GM23338 (cell line): ENCODE measurements at regions not wholly inside any gene's neighbourhood (a gene's known extent, or its start where the extent isn't known, plus 50 kb on each side); places are given as distances from the start of the nearest gene placed in this dataset.

Source experiments
- CREB1 ChIP-seq: fragments of 250-450 bp; sonication (Bioruptor Pico); IDR thresholded peaks from 2 replicates; pipeline ENCODE4 v1.5.0; 2020; ENCODE audit warnings: low read depth, mild to moderate bottlenecking, moderate library complexity
- CTCF ChIP-seq, 2 experiments: fragments of 200-600 bp in 1 of 2; sonication (generic) in 1 of 2; conservative IDR thresholded peaks; 2 replicates each; pipeline versions ENCODE4 v1.5.1 to v1.6.1; 2016 to 2017; ENCODE audit warnings: antibody characterized with exemption in 2 of 2, low read depth in 2 of 2, mild to moderate bottlenecking in 2 of 2, moderate library complexity in 1 of 2
- EZH2 ChIP-seq: fragments of 200-600 bp; sonication (generic); IDR thresholded peaks from one replicate; pipeline ENCODE4 v1.8.0; 2017; ENCODE audit warnings: antibody characterized with exemption, mild to moderate bottlenecking, low read depth; ENCODE audit not compliant: unreplicated experiment
- EZH2phosphoT487 ChIP-seq: fragments of 200-600 bp; sonication (generic); IDR thresholded peaks from one replicate; pipeline ENCODE4 v1.8.1; 2018; ENCODE audit warnings: antibody characterized with exemption; ENCODE audit not compliant: unreplicated experiment
- JUNB ChIP-seq: IDR thresholded peaks from one replicate; pipeline ENCODE4 v1.6.1; 2016; ENCODE audit warnings: antibody characterized with exemption; ENCODE audit not compliant: unreplicated experiment
- POLR2AphosphoS5 ChIP-seq: IDR thresholded peaks from 2 replicates; pipeline ENCODE4 v1.6.1; 2016; ENCODE audit warnings: antibody characterized with exemption, low read depth
- REST ChIP-seq: IDR thresholded peaks from one replicate; pipeline ENCODE4 v1.6.1; 2018; ENCODE audit warnings: antibody characterized with exemption; ENCODE audit not compliant: unreplicated experiment
- ZNF114 ChIP-seq: fragments of 250-450 bp; sonication (Bioruptor Pico); IDR thresholded peaks from 2 replicates; pipeline ENCODE4 v1.5.0; 2020; ENCODE audit warnings: mild to moderate bottlenecking, moderate library complexity

GRCh38 chrX:46059316-46059715 is 485.9 kb downstream of the ZNF674 start:
- no peak for TF ChIP-seq POLR2AphosphoS5
- TF ChIP-seq CTCF (conservative IDR thresholded peaks at IDR 0.05; ENCODE audit: low read depth in 2 of 2) = no peak
- TF ChIP-seq EZH2phosphoT487 = no peak
- TF ChIP-seq REST = no peak
- no peak for TF ChIP-seq JUNB
- TF ChIP-seq ZNF114 (CRISPR knock-in tag) = no peak
- TF ChIP-seq EZH2 = no peak
- no peak for TF ChIP-seq CREB1 (CRISPR knock-in tag)
